ENCODE measurements at regions not wholly inside any gene's neighbourhood (a gene's known extent, or its start where the extent isn't known, plus 50 kb on each side); places are given as distances from the start of the nearest gene placed in this dataset.

- TF ChIP-seq CTCF (conservative IDR thresholded peaks at IDR 0.05; ENCODE audit: low read depth, low read length) (no peak), EZH2 (IDR thresholded peaks at IDR 0.05; ENCODE audit: borderline replicate concordance, low read depth, low read length, poor library complexity, severe bottlenecking) (no peak)
These were observed 268.0 kb downstream of the ANKRD7 start for GRCh38 chr7:118492466-118492865.

All from A673 (cell line).